HuH-7 (cell line): ENCODE measurements at regions not wholly inside any gene's neighbourhood (a gene's known extent, or its start where the extent isn't known, plus 50 kb on each side); places are given as distances from the start of the nearest gene placed in this dataset.
"Not testable (repeated sequence)": the region's sequence is repeated elsewhere in the genome, so short reads cannot be mapped to it uniquely, and the experiment has no call there.

Experiments used
- DNase-seq: peaks from one replicate; pipeline ENCODE4 v3.0.0; 2011; ENCODE audit warnings: low spot score

DNA sequence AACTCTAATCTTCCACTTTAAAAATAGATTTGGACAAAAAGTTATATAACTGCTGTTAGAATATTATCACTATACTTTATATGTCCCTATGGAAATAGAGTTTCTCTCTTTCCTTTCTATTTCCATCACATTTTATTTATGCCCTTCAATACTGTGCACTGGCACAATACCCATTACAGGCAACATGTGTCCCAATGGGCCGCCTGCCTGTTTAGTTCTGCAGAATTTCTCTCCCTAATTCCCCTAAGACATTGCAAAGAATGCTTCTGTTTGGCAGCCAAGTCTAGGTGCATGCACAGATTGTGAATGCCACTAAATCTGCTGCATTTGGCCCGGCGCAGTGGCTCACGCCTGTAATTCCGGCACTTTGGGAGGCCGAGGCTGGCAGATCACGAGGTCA lies 520.4 kb upstream of the FLRT2 start:
- DNase-seq = no peak

DNA sequence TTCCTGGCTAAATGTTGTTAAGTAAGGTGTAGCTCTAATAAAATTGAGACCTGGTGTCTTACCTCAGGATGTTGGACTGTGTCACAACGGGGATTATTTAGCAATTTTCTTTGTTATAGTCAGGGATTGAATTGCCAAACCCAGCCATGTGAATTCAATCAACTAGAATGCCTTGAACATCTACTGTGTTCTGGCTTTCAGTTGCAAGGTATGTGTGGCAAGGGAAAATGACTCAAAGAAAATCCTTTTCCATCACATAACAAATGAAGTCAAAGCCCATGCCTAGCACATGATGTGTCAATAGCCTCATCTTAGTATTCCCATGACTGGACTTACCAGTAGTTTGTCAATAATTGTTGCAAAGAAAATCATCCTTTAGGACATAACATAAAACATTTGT lies 519.8 kb upstream of the FLRT2 start:
- no peak for DNase-seq

DNA sequence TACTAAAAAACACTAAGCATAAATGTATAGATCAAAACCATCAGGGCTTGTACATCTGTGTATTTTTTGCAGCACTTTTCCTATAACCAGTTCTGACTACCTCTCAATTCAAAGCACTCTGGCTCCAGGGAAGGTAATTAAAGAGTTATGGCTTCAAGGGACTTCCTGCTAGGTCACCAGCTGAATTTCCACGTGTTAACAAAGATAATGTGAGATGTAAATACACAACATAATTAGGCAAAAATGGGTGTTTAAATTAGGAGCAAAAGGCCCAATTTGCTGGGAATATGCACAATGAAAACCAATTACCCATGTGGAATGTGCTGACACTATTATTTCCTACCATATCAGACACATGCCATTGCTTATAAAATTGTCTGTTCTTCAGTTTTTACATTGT lies 513.4 kb upstream of the FLRT2 start:
- DNase-seq = no peak

DNA sequence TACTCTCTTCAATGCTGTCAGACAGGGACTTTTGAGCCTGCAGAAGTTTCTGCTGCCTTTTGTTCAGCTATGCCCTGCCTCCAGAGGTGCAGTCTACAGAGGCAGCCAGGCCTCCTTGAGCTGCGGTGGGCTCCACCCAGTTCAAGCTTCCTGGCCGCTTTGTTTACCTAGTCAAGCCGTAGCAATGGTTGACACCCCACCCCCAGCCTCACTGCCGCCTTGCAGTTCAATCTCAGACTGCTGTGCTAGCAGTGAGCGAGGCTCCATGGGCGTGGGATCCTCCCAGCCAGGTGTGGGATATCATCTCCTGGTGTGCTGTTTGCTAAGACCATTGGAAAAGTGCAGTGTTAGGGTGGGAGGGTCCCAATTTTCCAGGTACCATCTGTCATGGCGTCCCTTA lies 506.1 kb upstream of the FLRT2 start:
- DNase-seq = not testable (repeated sequence)

DNA sequence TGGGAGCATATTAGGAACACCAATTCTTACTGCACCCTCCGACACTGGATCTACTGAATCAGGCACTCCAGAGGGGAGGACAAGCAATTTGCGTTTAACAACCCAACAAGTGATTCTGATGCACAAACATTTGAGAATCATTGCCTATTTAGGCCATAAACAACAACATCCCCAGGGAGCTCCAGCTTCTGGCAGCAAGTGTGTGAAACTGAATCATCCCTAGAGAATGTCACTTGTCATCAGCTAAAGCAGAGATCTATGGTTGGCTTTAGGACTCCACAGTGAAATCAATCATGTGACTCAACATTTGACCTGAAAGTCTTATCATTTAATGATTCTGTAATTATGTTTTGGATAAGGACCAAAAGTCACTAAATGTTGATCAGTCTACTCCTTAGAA lies 505.0 kb upstream of the FLRT2 start:
- no peak for DNase-seq

DNA sequence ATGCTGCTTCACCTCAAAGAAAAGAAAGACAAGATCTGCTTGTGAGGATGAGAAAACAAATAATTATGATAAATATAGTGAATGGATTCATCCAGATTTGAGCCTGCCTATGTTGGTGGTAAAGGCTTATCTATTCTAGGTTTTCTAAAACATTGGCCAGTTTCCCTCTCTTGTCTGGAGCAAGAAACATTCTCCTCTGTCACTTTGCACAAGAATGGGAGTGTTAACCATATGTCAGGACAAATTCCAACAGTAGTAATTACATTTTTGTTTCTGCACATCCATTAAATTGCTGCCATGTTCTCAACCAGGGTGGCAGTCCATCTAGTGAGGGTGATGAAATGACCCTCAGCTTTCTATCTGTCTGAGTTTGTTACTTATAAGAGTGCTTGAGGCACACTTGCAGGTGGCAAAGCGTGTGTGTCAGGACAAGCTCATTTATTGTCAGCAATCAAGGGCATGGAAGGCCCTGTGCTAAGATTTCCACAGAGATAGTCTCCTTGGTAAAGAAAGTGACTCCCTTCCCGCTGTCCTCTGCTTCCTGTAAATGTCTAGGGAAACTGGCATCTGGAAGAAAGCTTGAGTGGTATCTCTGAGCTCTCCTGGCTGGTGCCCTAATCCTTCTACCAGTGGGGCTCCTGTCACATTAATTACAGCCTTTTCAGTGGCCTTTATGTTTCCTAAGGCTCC lies 502.1 kb upstream of the FLRT2 start:
- no peak for DNase-seq

DNA sequence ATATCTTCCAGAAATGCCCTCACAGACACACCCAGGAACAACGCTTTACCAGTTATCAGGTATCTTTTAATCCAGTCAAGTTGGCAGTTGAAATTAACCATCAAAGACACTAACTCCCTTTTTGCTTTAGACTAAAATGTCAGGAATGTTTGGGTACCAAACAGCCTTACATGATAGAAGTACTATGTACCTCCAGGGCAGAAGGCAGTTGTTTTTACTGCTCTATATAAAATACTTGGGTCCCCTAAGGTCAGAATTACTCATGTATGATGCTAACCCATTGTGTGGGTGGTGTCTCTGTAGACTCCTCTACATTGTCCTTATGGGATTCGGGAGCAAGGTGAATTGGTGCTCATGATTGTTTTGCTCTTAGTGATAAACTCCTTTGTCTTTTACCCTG lies 492.5 kb upstream of the FLRT2 start:
- DNase-seq = no peak

DNA sequence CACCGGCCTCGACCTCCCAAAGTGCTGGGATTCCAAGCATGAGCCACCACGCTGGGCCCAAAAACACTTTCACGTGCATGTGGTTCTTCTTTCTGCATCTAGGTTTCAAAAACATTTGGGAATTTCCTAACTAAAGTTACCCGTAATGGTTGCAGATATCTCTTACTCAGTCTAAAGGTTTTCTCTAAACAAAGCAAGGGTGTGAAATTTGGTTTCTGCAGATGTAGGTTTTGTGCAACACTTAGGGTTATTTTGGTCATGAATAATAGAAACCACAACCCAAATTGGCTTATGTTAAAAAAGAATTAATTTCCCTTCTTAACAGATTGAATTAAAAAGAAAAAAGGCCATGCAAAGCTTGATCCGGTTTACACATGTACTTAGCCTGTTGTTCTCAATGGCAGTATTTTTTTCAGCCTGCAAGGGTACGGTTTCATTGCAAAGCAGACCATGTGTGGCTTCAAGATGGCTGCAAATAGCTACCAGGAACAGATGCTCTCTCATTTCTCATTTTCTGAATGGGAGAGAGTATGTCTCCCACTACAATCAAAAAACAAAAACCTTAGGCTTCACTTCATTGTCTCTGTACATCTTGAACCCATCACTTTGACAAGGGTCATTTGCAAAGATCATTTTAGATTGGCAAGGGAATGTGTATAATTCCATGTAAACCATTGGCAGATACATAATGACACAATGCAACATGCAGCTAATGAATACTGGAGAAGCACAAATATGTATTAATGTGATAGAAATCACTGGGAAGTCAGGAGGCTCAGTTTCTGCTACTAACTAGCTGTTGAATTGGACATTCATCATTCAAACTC lies 491.2 kb upstream of the FLRT2 start:
- DNase-seq = no peak

DNA sequence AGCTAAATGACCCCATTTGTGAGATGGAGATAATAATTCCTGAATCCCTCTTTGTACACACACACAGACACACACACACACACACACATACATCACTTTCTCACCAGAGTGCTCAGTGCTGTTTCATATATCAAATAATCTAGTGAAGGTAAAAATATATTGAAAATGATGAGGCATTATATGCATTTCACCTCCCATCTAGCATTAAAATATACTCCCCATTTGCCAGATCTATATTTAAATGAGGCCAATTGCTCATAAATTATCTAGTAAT lies 490.7 kb upstream of the FLRT2 start:
- no peak for DNase-seq

DNA sequence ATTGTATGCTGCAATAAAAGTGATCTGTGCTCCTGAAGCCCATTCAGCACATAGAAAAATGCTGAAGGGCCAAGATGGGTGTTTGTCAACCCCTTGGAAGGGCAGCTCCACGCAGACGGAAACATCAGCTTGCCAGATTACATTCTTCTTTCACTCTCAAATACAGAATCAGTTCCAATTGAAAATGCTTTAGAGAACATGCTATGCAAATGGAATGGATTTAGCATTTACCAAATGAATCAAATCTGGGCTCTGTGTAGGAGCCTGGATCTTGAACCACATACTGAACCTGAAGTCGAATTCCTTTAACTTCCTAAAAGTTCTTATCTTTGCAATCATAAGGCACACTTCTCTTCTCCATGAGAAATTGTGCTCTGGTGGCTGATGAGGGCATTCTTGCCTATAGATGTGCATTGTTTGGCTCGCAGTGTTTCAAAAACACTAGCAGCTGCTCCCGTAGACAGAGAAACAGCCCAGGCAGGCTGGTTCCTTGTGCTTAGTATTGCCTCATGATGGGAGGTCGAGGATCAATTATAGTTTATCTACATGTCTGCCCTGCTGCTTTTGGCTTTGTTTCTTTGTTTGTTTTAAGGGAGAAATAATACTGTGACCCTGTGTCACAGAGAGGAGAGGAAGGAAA lies 489.8 kb upstream of the FLRT2 start:
- DNase-seq = no peak

DNA sequence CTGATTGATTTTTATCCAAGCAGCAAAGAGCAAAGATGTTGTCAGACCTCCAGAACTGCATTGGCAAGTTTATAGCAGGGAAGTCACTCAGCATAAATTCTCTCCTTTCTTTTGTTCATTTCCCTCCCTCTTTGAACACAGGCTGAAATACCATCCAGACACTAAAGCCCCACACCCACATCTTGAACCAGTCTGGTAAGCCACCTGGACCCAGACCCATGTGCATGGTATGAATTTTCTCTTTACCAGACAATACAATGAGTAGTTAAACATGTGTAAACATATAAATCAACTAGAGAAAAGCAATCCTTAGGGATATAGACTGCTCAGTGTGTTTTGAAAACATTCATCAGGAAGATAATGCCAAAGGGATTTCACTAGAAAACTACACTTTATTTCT lies 488.3 kb upstream of the FLRT2 start:
- DNase-seq = no peak

DNA sequence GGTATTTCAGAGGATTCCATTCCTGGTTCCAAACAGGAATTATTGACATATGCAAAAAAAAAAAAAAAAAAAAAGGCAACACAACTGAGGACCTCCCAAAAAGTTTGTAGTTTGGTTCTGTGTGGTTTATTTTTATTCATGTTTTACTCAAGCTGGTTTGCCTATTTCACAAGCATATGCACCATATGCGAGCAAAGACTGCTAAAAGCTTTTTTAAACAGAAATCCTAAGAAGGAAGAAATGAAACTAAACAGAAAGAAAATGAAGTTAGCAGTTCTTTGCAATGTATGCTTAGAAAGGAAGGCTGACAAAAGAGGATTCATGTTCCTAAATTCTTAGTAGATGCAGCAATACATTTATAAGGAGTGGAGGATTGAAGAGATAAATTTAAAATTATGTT lies 487.6 kb upstream of the FLRT2 start:
- no peak for DNase-seq

DNA sequence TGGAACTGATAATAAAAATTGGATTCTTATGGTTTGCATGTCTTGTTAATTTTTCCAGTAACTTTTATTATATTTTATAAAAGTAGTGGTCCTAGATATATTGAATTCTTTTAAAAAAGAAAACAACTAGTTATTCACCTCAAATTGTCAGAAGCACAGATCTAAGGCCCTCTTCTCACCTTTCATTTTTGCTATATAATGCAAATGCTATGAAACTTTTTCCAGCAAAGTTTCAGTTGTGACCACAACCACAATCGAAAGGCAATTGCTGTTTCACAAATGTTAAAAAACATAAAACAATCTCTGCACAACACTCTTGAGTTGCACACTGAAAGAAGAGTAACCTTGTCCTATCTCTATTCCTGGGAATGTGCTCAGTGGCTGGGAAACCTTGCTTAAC lies 479.8 kb upstream of the FLRT2 start:
- DNase-seq = no peak

DNA sequence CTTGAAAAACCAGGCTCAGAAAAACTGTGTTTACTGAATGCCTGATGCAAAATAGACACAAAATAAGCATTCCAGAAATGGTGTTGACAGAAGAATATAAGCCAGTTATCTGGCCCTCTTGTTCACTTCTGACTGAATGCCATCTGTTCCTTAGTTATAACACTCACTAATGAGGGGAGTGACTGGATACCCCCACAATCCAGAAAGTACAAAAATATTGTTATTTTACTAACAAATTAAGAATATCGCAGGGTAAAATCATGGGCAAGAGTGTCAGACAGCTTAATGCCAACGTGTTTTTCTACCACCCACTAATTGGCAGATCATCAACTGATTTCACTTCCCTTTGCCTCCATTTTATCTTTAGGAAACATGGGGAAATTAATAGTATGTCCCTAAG lies 477.3 kb upstream of the FLRT2 start:
- no peak for DNase-seq

DNA sequence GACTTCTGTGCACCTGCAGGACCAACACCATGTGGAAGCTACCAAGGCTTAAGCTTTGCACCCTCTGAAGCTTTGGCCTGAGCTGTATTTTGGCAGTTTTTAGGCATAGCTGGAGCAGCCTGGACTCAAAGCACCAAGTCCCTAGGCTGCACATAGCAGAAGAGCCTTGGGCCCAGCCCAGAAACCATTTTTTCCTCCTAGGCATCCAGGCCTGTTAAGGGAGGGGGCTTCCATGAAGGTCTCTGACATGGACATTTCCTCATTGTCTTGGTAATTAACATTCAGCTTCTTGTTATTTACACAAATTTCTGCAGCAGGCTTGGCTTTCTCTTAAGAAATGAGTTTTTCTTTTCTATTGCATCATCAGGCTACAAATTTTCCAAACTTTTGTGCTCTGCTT lies 475.8 kb upstream of the FLRT2 start:
- no peak for DNase-seq

DNA sequence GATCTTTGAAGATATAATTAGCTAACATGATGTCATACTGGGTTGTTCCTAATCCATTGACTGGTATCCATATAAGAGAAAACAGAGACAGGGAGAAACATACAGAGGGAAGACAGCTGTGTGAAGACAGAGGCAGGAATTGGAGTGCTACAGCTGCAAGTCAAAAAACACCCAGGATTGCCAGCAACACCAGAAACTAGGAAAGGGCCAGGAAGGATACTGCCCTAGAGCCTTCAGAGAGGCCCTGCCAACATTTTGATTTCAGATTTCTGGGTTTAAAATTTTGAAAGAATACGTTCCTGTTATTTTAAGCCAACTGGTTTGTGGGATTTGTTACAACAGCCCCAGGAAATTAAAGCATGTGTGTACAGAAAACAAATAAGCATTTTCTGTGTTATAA lies 473.7 kb upstream of the FLRT2 start:
- no peak for DNase-seq

DNA sequence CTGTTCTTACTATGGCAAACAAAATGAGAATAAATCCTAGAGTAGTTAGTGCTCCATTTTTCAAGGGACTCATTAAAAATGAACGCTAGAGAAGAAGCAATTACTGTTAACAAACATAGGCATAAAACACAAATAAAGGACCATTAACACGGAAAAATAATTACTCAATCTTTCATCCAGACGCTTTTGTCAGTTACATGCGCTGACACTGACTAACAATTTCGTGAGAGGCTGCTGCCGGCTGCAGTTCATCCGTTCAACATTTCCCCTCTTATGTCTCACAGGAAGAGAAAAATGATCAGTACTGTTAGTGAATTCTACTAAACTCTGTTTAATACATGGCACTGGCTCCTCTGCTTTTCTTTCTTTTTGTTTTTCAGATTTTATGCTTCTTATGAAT lies 472.7 kb upstream of the FLRT2 start:
- no peak for DNase-seq

DNA sequence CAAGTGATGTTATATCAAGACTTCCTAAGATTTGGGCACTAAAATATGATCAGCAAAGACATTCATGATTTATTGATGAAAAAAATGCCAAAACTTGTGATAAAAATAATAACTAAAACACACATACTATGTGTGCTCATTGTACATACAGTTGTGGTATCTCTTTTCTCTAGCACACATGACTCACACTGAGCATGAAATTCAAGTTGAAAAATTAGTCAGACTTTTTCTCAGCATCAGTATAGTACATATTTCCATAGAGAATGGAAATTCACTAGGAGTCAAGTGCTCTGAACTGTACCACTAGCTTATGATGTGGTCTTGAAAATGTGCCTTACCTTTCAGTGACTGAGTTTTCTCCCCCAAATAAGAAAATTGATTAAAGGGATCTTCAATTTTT lies 471.8 kb upstream of the FLRT2 start:
- no peak for DNase-seq

DNA sequence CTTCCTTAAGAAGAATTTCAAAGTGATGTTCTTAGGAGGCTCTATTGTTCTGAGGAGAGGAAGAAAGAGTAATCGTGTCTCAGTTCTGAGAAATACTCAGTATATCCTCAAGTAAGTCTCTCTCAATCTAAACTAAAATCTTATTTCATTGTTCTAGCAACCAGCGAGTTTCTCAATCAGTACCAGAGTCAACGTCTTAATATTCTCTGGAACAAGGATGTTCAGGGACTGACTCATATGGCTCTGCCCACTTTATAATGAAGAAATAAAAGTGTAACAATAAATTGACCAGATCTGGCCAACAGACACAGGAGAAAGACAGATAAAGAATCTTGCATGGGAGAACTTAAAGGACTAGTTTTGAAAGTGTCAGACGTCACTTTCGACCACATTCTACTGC lies 469.8 kb upstream of the FLRT2 start:
- no peak for DNase-seq

DNA sequence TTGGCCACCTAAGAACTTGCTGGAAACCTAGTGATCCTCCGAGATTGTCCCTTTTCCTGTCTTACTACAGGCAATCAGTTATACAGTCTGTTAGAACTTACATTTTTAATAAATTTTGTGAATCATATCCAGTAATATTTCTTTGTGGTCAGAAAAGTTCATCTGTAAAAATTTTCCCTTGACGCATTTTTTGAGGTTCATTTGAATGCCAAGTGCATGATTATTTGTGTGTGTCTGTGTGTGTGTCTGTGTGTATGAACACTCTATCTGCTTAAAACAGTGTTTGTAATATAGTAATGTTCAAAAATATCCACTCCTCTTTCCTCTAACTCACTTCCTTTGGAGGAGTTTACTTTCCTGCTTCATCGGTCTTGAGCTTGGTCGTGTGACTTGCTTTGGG lies 468.7 kb upstream of the FLRT2 start:
- no peak for DNase-seq

DNA sequence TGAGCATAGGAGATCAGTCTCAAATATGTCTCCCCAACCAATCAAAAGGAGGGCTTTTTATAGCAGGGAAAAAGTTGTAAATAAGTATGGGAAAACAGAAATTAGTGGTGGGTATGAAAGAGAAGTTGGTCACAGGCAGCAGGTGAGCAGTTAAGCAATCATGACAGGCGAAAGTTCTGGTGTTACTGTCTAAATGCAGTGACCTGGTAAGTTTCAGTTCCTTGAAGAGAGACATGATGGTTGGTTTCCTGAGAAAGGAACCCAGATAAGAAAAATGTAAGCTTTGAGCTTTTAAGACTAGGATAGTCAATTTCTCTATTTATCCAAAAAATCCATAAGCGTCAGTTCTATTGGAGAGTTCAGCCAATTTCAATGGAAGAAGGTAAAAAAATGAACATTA lies 466.2 kb upstream of the FLRT2 start:
- DNase-seq = no peak

DNA sequence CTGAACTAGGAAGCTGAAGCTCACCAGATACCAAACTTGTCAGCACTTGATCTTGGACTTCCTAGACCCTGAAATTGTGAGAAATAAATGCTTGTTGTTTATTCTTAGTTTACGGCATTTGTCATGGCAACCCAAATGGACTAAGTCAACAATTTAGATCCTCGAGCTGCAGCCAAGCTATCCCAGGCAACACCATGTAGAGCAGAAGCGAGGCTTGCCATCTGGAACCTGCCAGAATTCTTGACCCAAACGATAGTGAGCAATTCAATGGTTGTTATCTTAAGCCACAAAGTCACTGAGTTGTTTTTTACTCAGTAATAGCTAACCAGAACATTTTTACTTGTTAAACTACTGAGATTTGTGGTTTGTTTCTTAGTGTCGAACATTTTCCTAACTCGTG lies 458.5 kb upstream of the FLRT2 start:
- no peak for DNase-seq

DNA sequence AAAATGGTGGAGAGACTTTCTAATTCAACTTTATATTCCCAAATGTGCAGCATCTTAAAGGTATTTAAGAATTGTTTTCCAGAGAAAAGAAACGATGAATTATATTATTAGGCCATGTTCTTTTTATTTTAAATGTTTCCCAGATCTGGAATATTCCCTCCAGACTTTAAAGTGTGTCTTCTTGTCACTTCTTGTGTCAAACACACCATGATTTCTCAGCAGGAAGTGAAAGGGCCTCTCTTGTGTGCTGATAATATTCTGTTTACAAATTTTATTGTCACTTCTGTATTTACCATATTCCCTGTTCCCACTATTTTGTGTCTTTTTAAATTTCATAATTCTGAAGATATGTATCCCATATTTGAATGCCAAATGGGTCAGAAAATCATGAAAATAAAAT lies 455.0 kb upstream of the FLRT2 start:
- no peak for DNase-seq
